VCaP (cell line): ENCODE measurements at regions not wholly inside any gene's neighbourhood (a gene's known extent, or its start where the extent isn't known, plus 50 kb on each side); places are given as distances from the start of the nearest gene placed in this dataset.
"Not testable (repeated sequence)": the region's sequence is repeated elsewhere in the genome, so short reads cannot be mapped to it uniquely, and the experiment has no call there.

Experiments used
- H3K27ac ChIP-seq: fragments of 450-650 bp; 2 replicates; pipeline ENCODE4 v1.5.1; 2017
- CTCF ChIP-seq: fragments of 450-650 bp; conservative IDR thresholded peaks from 2 replicates; pipeline ENCODE4 v1.5.1; 2017; ENCODE audit warnings: mild to moderate bottlenecking, moderate library complexity

DNA sequence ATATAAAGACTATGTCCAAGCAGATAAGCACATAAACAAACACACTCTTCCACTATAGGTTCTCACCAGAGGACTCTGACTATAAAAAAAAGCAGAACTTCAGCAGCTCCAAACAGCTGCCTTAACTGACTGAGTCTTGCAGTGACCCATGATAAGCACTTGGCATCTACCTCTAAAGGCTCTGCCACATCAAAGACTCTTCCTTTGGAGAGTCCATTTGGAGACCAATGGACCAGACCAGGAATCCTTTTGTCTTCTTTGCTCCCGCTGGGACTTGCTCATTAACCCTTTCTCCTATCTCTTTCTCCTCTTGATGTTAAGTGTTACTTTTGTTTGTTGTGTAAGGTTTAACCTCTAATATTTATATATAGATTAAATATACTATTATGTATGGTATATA lies 424.1 kb downstream of the RSL24D1 start:
- TF ChIP-seq CTCF: no peak
- no peak overlapping the region for H3K27ac ChIP-seq

- H3K27ac ChIP-seq: not testable (repeated sequence)
These were observed 447.3 kb downstream of the RSL24D1 start for GRCh38 chr15:54749461-54749860.

GRCh38 chr15:54722342-54722986 lies 474.3 kb downstream of the RSL24D1 start:
- H3K27ac ChIP-seq: no peak overlapping the region
- TF ChIP-seq CTCF: no peak

DNA sequence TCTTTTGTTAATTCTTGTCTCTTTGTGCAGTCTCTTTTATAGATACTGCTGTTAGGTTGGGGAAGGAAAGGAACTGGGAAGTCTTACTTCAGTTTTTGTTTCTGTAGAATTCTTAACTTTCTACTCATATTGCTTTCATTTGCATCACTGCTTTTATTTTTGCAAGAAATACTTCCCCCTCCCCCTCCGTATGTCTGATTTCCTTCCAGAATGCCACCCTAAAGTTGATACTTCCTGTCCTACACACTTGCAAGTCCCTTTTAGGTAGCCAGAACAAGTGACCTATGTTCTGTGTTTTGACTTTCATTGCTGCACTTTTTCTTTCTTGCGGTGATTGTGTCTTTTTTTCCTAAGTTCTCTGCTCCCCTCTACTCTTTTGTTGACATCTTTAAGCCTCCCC lies 477.4 kb downstream of the RSL24D1 start:
- no peak overlapping the region for H3K27ac ChIP-seq
- no peak for TF ChIP-seq CTCF

DNA sequence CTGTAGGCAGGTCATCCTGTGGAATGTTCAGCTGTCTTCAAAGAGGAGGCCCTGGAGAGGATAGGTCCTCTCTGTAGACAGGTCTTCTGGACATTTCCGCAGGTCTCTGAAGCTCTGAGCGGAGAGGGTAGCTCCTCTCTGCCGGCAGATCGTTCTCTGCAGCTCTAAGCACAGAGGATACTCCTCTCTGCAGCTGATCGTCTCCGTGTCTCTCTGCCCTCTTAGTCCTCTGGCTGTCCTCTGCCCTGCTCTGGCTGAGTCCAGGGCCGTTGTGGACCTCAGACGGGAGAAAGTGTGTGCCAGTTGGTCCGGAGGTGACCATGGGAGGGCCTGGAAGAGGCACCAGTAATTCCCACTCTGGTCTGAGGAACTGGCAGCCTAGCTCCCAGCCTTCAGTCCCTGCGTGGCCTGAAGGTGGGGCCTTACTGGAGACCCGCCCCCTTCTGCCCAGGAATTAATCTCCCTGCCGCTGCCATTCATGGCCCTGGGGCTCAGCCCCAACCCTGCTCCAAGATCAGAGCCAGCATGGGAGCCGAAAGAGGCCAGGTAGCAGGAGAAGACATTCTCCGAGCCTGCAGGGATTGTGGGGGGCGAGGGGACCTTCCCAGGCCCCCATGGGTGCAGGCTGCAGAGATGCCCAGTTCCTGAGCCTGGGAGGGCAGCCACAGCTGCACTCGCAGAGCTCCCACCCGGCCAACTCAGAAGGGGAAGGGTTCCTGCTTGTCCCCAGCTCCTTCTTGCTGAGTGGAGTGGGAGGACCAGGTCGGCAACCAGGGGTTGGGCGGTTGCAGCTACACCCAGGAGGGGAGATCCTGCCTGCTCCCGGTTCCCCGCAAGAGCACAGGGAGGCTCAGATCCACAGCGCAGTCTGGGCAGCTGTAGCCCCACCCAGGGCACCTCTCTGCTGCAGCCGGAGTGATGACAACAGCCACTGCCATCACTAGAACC lies 488.7 kb downstream of the RSL24D1 start:
- H3K27ac ChIP-seq: no peak overlapping the region
- TF ChIP-seq CTCF: no peak

DNA sequence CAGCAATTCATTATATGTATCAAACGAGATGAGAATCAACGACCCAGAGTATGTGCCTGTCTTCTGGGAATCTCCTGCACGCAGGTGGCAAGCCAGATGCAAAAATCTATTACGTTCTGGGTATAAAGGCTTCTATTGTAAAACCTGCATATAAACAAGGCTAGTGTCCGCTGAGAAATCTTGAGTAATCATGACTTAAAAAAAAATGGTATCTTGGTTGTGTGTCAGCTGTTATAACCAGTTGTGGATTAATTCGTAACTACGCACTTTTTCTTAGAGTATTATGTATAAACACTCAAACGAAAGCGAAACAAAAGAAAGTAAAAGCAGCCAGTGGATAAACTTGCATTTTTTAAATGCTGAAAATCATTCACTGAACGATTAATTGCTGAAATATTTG lies 509.1 kb downstream of the RSL24D1 start:
- TF ChIP-seq CTCF: no peak
- H3K27ac ChIP-seq: no peak overlapping the region
